ENCODE measurements at regions not wholly inside any gene's neighbourhood (a gene's known extent, or its start where the extent isn't known, plus 50 kb on each side); places are given as distances from the start of the nearest gene placed in this dataset.

DNA sequence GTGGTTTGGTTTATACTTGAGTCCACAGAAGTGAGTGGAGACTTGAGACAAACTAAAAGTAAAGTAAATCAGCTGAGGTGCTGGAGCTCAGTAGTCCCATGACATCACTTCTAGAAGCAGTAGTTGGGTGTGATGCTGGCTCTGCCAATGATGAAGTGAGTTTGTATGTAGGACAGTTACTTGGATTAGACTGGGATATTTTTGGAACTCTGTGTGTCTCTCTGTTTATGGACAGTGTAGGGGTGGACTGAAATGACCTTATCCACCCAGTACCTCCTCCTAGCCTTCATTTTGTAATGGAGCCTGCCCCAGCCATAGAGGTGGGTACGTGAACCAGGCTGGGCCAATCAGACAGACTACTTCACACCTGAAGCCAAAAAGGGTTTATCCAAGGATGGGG is 52.2 kb downstream of the POLR1D start:
- H3K4me3 ChIP-seq (ENCODE audit: low read length in 2 of 2) = no peak overlapping the region

DNA sequence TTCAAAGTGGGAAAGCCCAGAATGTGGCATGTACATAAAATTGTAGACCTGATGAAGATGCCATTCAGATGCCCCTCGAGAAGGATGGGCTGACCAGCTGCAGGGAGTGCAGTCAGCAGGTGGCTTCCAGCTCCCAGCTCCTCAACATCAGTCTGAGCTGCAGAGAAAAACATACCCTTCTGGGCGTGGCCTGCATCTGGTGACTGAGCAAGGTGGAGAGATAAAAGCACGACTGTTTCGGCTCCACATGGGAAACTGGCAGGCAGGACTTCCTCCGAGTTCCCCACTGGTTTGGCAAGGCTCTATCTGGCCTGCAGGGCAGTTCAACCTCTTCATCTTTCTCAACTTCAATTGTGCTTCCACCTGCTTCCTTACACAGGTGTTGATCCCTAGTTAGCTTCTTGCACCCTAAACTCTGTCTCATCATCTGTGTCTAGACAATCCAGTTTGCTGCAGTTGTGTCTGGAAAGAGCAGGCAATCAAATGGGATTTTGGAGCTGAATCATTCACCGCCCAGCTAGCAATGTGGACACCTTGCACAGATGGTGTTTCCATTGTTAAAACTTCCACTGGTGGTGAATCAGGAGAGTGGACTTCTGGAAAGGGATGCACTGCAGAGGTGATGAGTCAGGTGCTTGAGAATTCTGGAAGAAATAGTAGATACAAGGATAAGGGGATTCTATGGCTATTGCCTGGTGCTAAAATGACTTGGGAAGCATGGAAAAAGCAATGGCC is 56.8 kb downstream of the POLR1D start:
- H3K9me3 ChIP-seq (ENCODE audit: control insufficient read depth in 2 of 2, insufficient read depth in 1 of 2, low read length in 1 of 2) = no peaks in the 10 kb centered on the region
- H3K27ac ChIP-seq (ENCODE audit: low read depth in 1 of 2, low read length in 1 of 2) = no peak overlapping the region
- H3K27me3 ChIP-seq (ENCODE audit: control insufficient read depth in 2 of 2, insufficient read depth in 1 of 2, low read length in 1 of 2) = no peaks in the 10 kb centered on the region
- DNase-seq (ENCODE audit: low read depth in 6 of 9, low spot score in 9 of 9) = no peak
- H3K4me1 ChIP-seq (ENCODE audit: control insufficient read depth in 2 of 2, insufficient read depth in 2 of 2, low read length in 2 of 2) = no peaks in the 10 kb centered on the region
- no peak overlapping the region for H3K4me3 ChIP-seq (ENCODE audit: low read length in 2 of 2)
- H3K36me3 ChIP-seq (ENCODE audit: control insufficient read depth in 2 of 2, insufficient read depth in 2 of 2, low read length in 1 of 2) = no peaks in the 10 kb centered on the region
- WGBS = 85% methylated on average over 6 of the region's 6 CpGs

More for the DNA sequence above, 52.2 kb downstream of the POLR1D start:
- H3K27ac ChIP-seq (ENCODE audit: low read depth in 1 of 2, low read length in 1 of 2) = no peak overlapping the region
- no peaks in the 10 kb centered on the region for H3K9me3 ChIP-seq (ENCODE audit: control insufficient read depth in 2 of 2, insufficient read depth in 1 of 2, low read length in 1 of 2)
- DNase-seq (ENCODE audit: low read depth in 6 of 9, low spot score in 9 of 9) = no peak
- H3K27me3 ChIP-seq (ENCODE audit: control insufficient read depth in 2 of 2, insufficient read depth in 1 of 2, low read length in 1 of 2) = no peaks in the 10 kb centered on the region
- WGBS = 100% methylated on average over 1 of the region's 1 CpG
- H3K36me3 ChIP-seq (ENCODE audit: control insufficient read depth in 2 of 2, insufficient read depth in 2 of 2, low read length in 1 of 2) = no peaks in the 10 kb centered on the region
- no peaks in the 10 kb centered on the region for H3K4me1 ChIP-seq (ENCODE audit: control insufficient read depth in 2 of 2, insufficient read depth in 2 of 2, low read length in 2 of 2)

DNA sequence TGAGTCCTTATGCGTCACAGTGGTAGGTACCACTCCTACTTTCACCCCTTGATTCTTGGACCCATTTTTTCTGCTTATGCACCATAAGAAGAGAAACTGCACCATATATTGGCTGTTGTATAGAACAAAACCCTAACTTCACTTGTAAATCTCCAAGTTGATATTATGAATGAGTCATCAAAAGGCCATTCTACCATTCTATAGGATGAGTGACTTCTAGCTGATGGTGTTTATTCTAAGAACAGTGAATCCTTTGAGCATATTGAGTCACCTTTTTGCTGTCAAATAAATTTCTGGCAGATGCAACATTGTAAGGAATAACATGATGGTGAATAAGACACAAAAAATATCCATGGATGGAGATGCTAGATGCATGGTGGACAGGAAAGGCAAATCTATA is 57.7 kb downstream of the POLR1D start:
- no peaks in the 10 kb centered on the region for H3K36me3 ChIP-seq (ENCODE audit: control insufficient read depth in 2 of 2, insufficient read depth in 2 of 2, low read length in 1 of 2)
- H3K27ac ChIP-seq (ENCODE audit: low read depth in 1 of 2, low read length in 1 of 2) = no peak overlapping the region
- H3K4me1 ChIP-seq (ENCODE audit: control insufficient read depth in 2 of 2, insufficient read depth in 2 of 2, low read length in 2 of 2) = no peaks in the 10 kb centered on the region
- no peaks in the 10 kb centered on the region for H3K27me3 ChIP-seq (ENCODE audit: control insufficient read depth in 2 of 2, insufficient read depth in 1 of 2, low read length in 1 of 2)
- no peak overlapping the region for H3K4me3 ChIP-seq (ENCODE audit: low read length in 2 of 2)
- no peaks in the 10 kb centered on the region for H3K9me3 ChIP-seq (ENCODE audit: control insufficient read depth in 2 of 2, insufficient read depth in 1 of 2, low read length in 1 of 2)
- DNase-seq (ENCODE audit: low read depth in 6 of 9, low spot score in 9 of 9) = no peak
- 94% methylated on average over 1 of the region's 1 CpG for WGBS

- Histone ChIP-seq H3K27ac (ENCODE audit: low read depth in 1 of 2, low read length in 1 of 2) (no peak overlapping the region), H3K36me3 (ENCODE audit: control insufficient read depth in 2 of 2, insufficient read depth in 2 of 2, low read length in 1 of 2) (no peaks in the 10 kb centered on the region), H3K27me3 (ENCODE audit: control insufficient read depth in 2 of 2, insufficient read depth in 1 of 2, low read length in 1 of 2) (no peaks in the 10 kb centered on the region), H3K4me3 (ENCODE audit: low read length in 2 of 2) (no peak overlapping the region), H3K9me3 (ENCODE audit: control insufficient read depth in 2 of 2, insufficient read depth in 1 of 2, low read length in 1 of 2) (no peaks in the 10 kb centered on the region), H3K4me1 (ENCODE audit: control insufficient read depth in 2 of 2, insufficient read depth in 2 of 2, low read length in 2 of 2) (no peaks in the 10 kb centered on the region)
- DNase-seq (ENCODE audit: low read depth in 6 of 9, low spot score in 9 of 9) = no peak
- 81% methylated on average over 5 of the region's 5 CpGs for WGBS
These were observed 58.2 kb downstream of the POLR1D start for GRCh38 chr13:27679896-27680295.

DNA sequence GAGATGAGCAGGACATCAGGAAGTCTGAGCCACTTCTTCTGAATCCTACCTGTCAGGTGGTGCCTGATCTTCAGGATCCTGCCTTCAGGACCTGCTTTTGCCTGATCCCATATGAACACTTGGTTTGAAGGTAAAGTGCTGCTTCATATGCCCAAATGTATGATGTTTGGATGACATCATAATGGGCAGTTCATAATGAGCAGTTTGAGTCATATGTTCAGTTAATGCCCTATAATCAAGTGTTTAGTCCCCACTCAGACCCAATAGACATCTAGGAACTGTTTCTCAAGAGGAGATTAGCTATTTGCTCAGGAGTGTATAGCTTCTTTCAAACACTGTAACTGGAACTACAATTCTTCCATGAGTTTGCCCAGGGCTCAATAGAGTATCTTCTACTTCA is 58.8 kb downstream of the POLR1D start:
- H3K36me3 ChIP-seq (ENCODE audit: control insufficient read depth in 2 of 2, insufficient read depth in 2 of 2, low read length in 1 of 2) = no peaks in the 10 kb centered on the region
- no peak for DNase-seq (ENCODE audit: low read depth in 6 of 9, low spot score in 9 of 9)
- no peak overlapping the region for H3K27ac ChIP-seq (ENCODE audit: low read depth in 1 of 2, low read length in 1 of 2)

DNA sequence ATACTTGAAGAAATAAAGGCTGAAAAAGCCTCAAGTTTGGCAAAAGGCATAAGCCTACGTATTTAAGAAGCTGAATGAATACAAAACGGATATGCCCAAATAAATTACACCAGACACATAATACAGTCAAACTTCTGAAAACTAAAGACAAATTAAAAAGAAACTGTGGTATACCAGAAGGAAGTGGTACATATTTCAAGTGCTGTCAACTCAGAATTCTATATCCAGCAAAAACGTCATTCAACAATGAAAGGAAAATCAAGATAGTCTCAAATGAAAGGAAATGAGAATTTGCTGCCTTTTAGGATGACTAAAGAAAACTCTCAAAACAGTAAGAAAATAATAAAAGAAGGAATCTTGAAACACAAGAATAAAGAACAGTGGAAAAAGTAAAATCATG is 69.5 kb downstream of the POLR1D start:
- 46% methylated on average over 3 of the region's 3 CpGs for WGBS
- Histone ChIP-seq H3K27ac (ENCODE audit: low read depth in 1 of 2, low read length in 1 of 2) (no peak overlapping the region), H3K27me3 (ENCODE audit: control insufficient read depth in 2 of 2, insufficient read depth in 1 of 2, low read length in 1 of 2) (no peaks in the 10 kb centered on the region), H3K9me3 (ENCODE audit: control insufficient read depth in 2 of 2, insufficient read depth in 1 of 2, low read length in 1 of 2) (no peaks in the 10 kb centered on the region), H3K4me1 (ENCODE audit: control insufficient read depth in 2 of 2, insufficient read depth in 2 of 2, low read length in 2 of 2) (no peaks in the 10 kb centered on the region), H3K4me3 (ENCODE audit: low read length in 2 of 2) (no peak overlapping the region), H3K36me3 (ENCODE audit: control insufficient read depth in 2 of 2, insufficient read depth in 2 of 2, low read length in 1 of 2) (no peaks in the 10 kb centered on the region)
- DNase-seq (ENCODE audit: low read depth in 6 of 9, low spot score in 9 of 9) = no peak

More for the DNA sequence above, 58.8 kb downstream of the POLR1D start:
- H3K27me3 ChIP-seq (ENCODE audit: control insufficient read depth in 2 of 2, insufficient read depth in 1 of 2, low read length in 1 of 2) = no peaks in the 10 kb centered on the region
- no peaks in the 10 kb centered on the region for H3K9me3 ChIP-seq (ENCODE audit: control insufficient read depth in 2 of 2, insufficient read depth in 1 of 2, low read length in 1 of 2)
- H3K4me3 ChIP-seq (ENCODE audit: low read length in 2 of 2) = no peak overlapping the region
- H3K4me1 ChIP-seq (ENCODE audit: control insufficient read depth in 2 of 2, insufficient read depth in 2 of 2, low read length in 2 of 2) = no peaks in the 10 kb centered on the region

DNA sequence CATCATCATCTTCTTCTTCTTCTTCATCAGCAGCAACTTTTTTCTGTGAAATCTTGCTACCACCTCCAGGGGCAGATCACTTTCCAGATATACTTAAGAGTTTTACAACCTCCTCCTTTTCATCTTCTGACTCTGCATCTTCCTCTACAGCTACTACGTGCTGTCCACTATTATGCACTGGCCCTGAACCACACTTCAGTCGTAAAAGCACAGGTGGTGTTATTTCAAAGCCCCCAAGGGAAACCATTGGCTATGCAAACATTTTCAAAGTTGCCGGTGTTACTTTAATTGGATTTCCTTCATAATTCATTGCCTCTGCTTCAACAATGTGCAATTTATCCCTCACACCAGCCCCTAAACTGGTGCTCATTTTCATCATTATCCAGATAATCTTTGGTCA is 75.0 kb downstream of the POLR1D start:
- H3K4me3 ChIP-seq (ENCODE audit: low read length in 2 of 2) = no peak overlapping the region
- H3K36me3 ChIP-seq (ENCODE audit: control insufficient read depth in 2 of 2, insufficient read depth in 2 of 2, low read length in 1 of 2) = no peaks in the 10 kb centered on the region
- H3K4me1 ChIP-seq (ENCODE audit: control insufficient read depth in 2 of 2, insufficient read depth in 2 of 2, low read length in 2 of 2) = no peaks in the 10 kb centered on the region
- no peak for DNase-seq (ENCODE audit: low read depth in 6 of 9, low spot score in 9 of 9)
- H3K9me3 ChIP-seq (ENCODE audit: control insufficient read depth in 2 of 2, insufficient read depth in 1 of 2, low read length in 1 of 2) = no peaks in the 10 kb centered on the region
- H3K27ac ChIP-seq (ENCODE audit: low read depth in 1 of 2, low read length in 1 of 2) = no peak overlapping the region
- no peaks in the 10 kb centered on the region for H3K27me3 ChIP-seq (ENCODE audit: control insufficient read depth in 2 of 2, insufficient read depth in 1 of 2, low read length in 1 of 2)
- 86% methylated on average over 3 of the region's 3 CpGs for WGBS

DNA sequence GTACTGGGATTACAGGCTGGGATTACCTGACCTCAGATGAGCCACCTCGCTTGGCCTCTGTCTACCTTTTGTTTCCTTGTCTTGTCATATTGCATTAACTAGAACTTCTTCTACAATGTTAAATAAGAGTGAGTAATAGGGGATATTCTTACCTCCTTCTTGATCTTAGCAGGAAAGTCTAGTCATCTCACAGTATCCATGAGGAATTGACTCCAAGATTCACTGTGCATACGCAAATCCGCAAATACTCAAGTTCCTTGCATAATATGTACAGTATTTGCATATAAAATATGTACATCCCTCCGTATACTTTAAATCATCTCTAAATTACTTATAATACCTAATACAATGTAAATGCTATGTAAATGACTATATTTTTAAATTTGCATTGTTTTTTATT is 78.3 kb downstream of the POLR1D start:
- Histone ChIP-seq H3K36me3 (ENCODE audit: control insufficient read depth in 2 of 2, insufficient read depth in 2 of 2, low read length in 1 of 2) (no peaks in the 10 kb centered on the region), H3K4me1 (ENCODE audit: control insufficient read depth in 2 of 2, insufficient read depth in 2 of 2, low read length in 2 of 2) (no peaks in the 10 kb centered on the region), H3K27ac (ENCODE audit: low read depth in 1 of 2, low read length in 1 of 2) (no peak overlapping the region), H3K27me3 (ENCODE audit: control insufficient read depth in 2 of 2, insufficient read depth in 1 of 2, low read length in 1 of 2) (no peaks in the 10 kb centered on the region), H3K9me3 (ENCODE audit: control insufficient read depth in 2 of 2, insufficient read depth in 1 of 2, low read length in 1 of 2) (no peaks in the 10 kb centered on the region), H3K4me3 (ENCODE audit: low read length in 2 of 2) (no peak overlapping the region)
- DNase-seq (ENCODE audit: low read depth in 6 of 9, low spot score in 9 of 9) = no peak
- whole genome bisulfite sequencing = 86% methylated on average over 4 of the region's 4 CpGs

DNA sequence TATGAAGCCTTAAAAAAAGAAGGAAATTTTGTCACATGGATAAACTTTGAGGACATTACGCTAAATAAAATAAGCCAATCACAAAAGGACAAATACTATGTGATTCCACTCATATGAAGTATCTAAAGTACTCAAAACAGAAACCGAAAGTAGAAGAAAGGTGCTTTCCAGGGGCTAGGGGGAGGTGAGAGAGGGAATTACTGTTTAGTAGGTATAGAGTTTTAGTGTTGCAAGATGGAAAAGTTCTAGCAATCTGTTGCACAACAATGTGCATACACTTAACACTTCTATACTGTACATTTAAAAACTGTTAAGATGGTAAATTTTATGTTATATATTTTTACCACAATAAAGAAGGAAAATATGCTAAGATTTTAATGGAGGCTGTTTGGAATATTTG is 83.0 kb downstream of the POLR1D start:
- no peaks in the 10 kb centered on the region for H3K36me3 ChIP-seq (ENCODE audit: control insufficient read depth in 2 of 2, insufficient read depth in 2 of 2, low read length in 1 of 2)
- WGBS = 98% methylated on average over 2 of the region's 2 CpGs
- H3K9me3 ChIP-seq (ENCODE audit: control insufficient read depth in 2 of 2, insufficient read depth in 1 of 2, low read length in 1 of 2) = no peaks in the 10 kb centered on the region
- no peaks in the 10 kb centered on the region for H3K4me1 ChIP-seq (ENCODE audit: control insufficient read depth in 2 of 2, insufficient read depth in 2 of 2, low read length in 2 of 2)
- peaks cover 0 to 4% of the 10 kb centered on the region in 2 donors for H3K27me3 ChIP-seq (ENCODE audit: control insufficient read depth in 2 of 2, insufficient read depth in 1 of 2, low read length in 1 of 2)
- DNase-seq (ENCODE audit: low read depth in 6 of 9, low spot score in 9 of 9) = peak in 1 of 9 donors; percentile 8
- H3K27ac ChIP-seq (ENCODE audit: low read depth in 1 of 2, low read length in 1 of 2) = no peak overlapping the region
- H3K4me3 ChIP-seq (ENCODE audit: low read length in 2 of 2) = no peak overlapping the region
